Stimulated activated CD4-positive, alpha-beta T cell treated with anti-CD3 and anti-CD28 coated beads, Interleukin-12 subunit alpha, Interleukin-12 subunit beta, amount 100 ng/mL, for 48 hours (primary cell): ENCODE measurements at regions not wholly inside any gene's neighbourhood (a gene's known extent, or its start where the extent isn't known, plus 50 kb on each side); places are given as distances from the start of the nearest gene placed in this dataset.
A peak's percentile ranks its signal among the peaks of the same experiment; 100 is the strongest.

Experiments
- DNase-seq, 3 donors: peaks; one replicate each; pipeline ENCODE4 v3.0.0-alpha.2; 2020; ENCODE audit warnings: low read depth in 2 of 3, low spot score in 1 of 3

DNA sequence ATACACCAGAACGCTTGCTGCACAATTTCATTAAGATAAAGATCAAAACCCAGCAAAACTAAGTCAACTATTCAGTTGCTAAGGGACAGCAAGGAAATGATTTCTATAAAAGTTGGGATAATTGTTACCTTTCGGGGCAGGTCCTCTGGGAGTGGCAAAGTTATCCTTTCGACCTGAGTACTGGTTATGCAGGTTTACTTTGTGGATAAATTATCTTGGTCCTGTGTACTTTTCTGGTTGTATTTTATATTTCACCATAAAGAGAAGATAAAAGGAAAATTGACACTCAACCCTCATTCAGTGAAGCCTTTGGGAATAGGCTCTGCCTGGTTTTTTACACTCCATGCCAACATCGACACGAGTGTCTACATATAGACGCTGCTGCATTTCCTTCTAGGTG is 146.5 kb downstream of the SYK start:
- no peak for DNase-seq

DNA sequence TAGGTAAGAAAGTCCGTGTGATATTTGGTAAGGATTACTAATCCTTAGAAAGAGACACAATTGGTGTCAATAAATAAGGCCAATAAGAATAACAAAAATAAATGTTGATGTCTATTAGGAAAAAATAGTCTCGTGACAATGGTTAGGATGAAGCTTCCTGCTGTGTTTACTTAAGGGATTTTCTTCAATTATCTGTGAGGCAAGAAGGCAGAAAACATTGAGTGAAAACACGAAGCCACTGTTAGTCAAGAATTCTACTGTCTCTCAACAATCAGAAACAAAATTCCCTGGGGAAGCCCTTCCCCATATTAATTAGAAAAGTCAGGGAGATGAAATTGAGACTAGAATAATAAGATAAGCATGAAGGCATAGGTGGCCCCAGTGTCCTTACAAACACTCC is 149.0 kb downstream of the SYK start:
- no peak for DNase-seq

DNA sequence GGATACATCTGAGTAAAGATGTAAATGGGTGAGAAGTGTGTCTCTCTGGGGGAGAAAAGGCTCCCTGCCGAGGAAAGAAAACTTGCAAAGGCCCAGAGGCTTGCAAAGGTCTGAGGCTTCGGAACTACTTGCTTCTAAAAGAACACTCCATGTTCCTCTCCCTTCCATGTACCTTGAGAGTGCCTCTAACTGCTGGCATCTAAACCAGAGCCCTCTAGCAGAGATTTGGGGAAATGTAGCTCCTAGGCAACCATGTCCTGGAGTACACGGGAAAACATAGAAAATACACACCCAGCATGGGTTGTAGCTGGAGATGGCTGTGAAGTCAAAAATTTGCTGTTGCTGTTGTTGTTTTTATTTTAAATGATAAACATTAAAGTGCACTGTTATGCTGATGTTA is 151.6 kb downstream of the SYK start:
- no peak for DNase-seq

DNA sequence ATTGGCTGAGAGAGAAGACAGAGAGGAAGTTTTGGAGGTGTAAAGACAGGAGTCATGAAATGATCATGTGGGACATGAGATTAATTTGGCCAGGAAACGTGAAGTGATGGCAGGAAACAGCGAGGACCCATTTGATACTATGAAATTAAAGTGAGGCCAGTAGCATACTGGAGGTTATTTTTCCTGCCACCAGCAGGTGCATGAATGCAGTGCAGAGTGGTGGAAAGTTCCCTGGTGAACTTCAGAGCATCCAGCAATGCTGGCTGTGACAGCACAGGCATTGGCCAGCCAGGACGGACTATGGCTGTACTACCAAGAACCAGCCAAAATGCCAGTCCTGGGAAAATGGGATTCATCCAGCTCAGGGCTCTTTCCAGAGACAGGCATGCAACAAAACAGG is 152.2 kb downstream of the SYK start:
- DNase-seq = no peak

DNA sequence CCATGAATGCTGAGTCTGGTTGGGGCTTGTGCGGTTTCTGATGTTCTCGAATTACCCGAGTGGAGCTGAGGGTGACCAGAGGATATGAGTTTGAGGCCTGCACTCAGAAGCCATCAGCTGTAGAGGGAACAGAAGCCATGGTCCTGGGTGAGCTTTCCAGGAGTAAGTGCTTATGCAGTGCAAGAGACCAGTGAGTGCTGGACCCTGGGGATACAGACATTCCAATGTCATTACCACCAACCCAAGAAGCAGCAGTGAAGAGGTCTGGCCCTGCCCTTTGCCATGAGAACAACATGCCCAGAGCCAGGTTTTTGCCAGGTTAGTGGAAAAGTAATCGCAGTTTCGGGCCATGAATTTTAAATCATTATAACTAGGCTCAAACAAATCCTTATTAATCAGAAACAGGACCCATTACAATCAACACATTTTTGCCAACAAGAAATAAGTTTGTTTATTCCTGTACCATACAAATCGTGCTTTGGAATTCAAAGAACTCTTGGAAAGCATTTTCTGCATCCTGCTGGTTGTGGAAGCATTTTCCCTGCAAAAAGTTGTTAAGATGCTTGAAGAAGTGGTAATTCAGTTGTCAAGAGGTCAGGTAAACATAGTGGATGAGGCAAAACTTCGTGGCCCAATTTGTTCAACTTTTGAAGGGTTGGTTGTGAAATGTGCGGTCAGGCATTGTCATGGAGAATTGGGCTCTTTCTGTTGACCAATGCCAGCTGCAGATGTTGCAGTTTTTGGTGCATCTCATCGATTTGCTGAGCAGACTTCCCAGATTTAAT is 154.6 kb downstream of the SYK start:
- no peak for DNase-seq

DNA sequence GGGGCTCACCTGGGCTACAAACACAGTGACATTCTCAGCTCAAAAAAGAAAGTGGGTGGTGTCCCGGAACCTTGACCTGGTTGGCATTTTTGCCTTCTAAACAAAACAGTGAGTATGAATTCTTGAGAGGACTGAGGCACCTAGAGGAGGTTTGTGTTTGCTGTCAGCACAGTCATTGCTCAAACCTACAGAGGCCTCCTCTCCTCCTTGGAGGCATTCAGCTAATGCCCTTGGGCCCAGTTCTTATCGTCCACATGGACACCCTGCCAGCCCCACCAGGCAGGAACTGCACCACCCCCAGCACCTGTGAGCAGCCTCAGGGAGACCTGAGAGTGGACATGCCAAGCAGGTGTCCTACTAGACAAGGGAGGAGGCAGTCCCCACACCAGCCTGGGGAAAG is 156.7 kb downstream of the SYK start:
- no peak for DNase-seq

DNA sequence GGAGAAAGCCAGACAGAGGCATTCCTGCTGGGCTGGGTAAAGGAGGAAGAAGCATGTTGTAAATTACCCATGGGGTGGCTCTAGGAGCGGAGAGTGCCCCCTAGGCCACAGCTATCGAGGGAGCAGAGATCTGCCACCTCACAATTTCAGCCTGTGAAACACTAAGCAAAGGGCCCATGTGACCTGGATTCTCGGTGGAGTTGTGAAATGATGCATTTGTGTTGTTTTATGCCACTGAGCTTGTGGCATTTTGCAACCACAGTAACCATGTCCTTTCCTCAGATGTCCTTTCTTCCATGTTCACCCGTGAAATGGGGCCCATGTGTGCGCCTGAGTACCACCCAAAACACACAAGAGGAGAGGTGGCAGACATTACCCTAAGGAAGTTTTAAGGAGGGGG is 159.3 kb downstream of the SYK start:
- DNase-seq = no peak

DNA sequence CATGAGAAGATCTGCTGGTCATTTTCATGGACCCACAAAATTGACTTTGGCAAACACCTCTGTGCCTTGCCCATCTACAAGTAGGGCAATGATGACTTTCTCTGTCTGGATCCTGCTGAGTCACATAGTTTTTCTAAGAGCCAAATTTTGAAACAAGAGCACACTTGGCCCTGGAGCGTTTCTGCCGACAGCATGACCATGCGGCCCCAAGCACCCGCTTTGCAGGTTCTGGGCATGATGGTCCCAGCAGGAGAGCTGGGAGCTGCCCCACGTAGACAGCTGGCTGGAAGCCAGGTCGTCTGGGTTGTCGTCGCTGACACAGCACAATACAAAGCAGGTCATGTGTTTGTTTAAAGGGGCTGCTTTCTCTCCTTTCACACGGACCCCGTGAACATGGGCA is 159.8 kb downstream of the SYK start:
- no peak for DNase-seq

DNA sequence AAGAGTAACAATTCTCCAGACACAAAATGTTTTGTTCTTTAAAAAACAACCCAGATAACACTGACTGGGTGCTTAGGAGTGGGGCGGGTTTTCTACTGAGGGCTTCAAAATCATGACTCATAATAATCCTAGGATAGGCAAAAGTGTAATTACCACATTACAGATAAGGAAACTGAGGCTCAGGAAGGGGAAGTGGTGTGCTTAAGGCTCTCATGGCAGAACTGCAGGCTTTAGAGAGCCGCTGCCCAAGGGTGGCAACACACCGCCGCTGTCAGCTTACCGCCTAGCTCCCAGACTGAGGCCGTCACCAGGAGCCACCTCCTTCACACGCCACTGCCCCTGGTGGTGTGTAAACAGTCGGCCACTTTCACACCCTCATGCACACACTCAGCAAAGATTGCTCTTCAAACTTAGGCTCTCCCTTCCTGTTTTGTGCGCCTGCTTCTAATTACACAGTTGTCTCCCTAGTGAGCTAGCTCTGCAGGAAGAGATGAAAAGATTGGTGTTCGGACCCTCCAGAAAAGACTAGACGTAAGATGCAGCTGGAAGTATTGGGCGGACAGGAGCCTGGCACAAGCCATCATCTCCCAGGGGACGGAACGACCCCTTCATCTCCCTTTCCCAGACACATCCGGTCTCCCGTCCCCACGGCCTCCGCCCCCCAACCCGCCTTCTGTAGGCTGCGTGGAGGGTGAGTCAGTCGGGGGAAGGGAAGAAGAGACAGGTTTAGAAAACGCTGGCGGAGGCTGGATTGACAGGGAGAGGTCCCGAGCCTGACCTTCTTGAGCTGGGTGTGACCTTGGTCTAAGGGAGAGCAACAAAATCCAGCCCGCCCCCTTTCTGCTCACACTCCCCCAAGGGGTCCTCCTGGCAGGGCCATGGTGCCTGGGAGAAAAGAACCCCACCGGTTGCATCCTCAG is 162.7 kb downstream of the SYK start:
- no peak for DNase-seq

DNA sequence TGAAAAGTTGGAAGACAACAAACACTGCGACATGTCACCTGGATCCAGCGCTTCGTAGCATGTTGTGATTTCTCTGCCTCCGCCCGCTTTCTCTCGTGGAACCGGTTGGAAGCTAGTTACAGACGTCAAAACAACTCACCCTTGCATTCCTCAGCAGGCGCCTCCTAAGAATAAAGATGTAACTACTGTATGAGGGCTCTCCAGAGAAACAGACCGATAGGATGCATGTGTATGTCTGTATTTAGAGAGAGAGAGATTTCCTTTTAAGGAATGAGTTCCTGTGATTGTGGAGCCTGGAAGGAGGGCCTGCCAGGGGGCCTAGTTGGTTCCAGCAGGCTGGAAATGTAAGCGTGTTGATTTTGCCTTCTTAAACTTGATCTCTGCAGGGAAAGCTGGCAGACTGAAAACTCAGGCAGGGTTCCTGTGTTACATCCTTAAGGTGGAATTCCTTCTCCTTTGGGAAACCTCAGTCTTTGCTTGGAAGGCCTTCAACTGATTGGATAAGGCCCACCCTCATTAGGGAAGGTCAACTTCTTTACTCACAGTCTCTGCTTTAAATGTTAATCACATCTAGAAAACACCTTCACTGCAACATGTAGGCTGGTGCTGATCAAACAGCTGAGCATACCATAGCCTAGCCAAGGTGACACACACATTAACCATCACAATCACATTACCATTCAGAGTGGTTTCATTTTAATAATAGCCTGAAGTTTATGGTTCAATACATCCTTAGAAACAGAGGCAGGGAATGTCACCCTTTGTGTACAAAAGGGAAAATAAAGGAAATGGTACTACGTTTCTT is 163.8 kb downstream of the SYK start:
- no peak for DNase-seq

DNA sequence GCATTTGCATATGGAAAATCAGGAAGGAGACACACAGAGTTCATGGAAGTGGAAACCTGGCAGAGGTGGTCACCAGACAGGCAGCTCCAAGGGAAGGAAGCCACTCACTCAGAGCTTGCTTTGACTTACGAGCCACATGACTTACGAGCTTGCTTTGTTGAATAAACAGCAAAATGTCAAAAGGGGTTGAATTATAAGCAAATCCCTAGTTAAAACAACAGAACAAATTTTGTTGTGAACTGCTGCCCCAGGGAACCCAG is 164.3 kb downstream of the SYK start:
- no peak for DNase-seq

DNA sequence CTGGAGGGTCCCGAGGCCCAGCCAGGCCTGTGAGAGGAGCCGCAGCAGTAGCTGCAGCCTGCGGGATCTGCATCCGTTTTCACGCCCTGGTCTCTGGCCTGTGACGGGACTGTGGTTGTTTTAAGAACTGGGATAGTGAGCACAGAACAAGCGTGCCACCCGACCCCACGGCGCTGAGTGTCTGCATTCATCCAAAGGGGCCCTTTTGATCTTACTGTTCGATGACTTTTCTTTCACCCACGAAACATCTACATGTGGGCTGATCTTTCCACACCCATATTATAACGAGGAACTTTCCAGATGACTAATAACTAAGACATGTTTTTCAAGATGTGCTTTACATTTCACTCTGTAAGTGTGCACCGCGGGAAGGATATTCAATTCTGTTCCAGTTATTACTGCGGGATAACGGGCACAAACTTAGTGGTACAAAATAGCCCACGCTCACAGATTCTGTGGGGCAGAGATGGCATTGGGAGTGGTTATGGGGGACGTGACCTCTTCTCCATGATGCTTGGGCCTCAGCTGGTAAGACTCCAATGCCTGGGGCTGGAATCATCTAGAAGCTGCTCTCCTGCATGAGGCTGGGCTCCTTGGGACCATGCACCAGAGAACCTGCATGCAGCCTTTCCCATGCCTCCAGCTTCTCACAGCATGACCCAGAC is 165.0 kb downstream of the SYK start:
- DNase-seq = peak; percentile 23 to 41 (median 25)

DNA sequence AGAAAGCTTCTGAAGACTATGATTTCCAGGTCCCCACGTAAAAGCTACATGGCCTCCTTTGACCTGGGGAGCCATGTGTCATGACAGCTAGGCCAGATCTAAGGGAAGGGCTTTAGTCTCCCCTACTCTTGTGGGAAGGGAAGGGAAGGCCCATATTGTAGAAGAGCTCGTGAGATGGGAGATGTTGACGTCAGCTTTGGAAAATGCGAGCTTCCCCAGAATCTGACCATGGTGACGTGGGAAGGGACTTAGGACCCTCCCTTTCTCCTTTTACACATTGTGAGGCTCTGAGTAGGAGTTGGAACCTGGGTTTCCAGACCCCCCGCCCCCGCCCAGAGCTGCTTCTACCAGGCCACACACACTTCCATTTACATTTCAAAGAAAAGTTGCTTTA is 165.5 kb downstream of the SYK start:
- no peak for DNase-seq

DNA sequence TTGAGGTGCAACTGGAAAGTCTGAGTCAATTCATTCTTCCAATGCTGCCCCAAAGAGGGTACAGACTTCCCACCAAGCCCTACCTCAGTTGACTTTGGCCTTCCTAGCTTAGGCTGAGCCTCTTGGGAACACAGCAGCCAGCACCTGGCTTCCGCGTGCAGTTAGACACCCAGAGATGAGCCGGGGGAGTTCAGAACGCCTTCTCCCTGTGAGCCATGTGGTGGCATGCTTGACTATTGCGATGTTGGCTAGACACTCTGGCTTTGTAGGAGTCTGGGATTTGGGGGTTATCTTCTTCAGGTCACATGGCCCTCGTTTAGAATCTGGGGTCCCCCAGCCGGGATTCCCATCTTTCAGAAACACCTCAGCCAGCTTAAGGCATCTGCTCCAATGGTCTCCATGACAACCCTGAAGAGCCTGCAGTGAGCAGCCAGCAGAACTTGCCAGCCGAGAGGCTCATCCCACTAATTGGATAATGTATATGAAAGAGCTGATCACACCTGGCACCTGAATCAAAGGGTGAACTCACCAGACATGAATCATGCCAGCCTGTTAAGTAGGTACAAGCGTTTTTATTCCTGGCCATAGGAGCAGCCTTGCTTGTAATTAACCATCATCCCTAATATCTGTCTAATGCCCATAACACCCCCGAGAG is 167.5 kb downstream of the SYK start:
- no peak for DNase-seq

DNA sequence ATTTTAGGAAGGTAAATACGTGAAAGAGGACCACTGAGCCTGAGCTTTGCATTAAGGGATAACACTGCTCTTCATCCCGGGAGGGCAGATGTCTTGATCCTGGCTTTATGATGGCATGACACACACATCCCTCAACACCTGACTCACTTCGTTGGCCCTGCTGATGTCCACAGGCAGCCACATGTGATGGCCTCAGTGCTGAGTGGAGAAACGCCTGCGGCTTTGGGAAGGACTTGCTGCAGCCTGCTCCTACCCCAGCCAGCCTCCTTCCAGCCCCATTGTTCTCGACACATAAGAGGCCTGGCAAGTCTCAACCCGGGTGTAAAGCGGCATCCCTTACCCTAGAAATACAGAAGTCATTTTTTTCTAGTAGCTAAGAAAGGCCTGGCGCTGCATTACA is 169.0 kb downstream of the SYK start:
- DNase-seq = no peak

DNA sequence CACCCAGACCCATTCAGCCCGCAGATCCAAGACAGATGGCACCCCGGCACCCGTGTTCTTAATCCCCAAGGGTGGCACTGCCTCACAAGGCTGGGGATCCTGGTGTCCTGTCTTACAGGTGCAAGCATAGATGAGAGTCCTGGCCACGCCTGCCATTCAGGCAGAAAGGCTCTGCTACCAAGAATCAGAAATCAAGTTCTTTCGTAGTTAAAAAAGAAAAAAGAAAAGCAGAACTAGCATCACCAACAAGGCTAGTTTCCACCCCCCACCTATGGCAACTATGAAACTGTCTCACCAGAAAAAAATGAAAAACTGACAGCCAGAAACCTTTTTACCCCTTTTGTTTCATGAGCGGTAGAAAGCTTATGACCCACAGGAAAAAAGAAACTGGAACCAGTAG is 170.4 kb downstream of the SYK start:
- DNase-seq = no peak

DNA sequence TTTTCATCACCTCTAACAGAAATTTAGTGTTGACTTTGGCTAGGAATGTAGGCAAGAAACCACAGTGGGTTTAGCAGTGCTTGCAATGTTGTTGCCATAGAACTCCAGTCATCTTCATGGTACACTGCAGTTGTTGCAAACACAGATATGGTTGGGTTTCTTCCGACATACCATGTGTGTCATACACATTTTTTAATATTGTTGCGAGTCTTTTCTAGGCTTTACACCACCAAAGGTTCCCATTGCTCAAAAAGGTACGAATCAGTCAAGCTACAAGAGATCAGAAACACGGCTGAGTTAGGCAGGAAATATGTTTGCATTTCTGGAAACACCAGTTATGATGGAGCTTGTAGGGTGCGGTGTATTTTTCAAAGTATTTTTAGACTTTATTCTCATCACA is 172.4 kb downstream of the SYK start:
- no peak for DNase-seq

DNA sequence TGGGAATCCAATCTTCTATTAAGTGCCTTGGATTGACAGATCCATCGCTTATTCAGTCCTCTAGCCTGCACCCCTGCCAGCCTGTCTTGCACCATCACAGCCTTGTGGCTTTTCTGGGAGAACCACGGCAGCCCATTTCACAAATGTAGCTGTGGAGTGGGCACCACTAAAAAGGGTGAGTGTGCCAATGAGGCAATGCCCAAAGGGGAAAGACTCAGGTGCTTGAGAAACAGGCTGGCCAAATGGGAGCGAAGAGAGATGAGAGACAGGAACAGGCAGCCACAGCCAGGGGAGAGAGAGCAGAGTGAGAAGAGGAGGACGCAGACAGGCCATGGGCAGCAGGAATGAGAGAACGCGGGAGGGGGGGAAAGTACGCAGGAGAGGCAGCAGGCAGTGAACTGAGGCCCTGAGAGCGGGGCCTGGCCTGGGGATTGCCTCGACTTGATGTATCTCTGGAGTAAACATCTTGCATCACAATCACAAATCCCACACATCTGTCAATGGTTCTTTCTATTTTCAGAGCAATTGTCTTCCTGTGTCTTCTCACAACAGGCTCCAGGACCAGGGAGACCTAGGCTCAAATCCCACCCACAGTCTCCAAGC is 173.1 kb downstream of the SYK start:
- DNase-seq = no peak

DNA sequence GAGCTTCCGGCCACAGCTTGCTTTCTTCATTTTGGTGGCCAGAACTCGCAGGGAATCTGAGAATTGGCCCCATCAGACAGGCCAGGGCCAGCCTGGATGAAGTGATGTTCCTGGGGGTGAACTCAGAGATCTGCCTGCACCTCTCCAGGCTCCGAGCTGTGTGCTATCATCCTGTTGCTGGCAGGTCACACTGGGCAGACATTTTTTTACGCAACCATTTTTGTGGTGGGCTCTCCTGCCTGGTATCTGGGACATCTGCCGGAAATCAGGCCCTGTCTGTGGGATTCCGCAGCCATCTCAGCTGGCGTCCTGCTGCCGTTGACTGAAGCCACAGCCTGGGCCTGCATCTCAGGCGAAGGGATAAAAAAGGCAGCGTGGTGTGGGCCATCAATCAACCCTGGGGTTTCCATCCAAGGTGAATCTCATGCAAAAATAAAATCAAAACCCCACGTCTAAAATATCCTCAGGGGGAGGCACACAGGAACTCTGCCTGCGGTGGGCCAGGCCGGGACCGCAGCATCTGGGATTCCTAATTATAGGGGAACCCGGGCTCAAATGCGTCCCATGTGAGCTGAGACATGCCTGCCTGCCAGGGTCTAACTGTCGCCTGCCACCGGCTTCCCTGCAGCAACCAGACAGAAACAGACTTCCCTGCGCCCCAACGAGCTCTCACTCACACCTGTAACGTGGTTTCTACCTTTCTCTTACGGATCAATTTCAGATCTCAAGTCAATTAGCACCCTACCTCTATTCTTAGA is 174.3 kb downstream of the SYK start:
- DNase-seq = no peak

DNA sequence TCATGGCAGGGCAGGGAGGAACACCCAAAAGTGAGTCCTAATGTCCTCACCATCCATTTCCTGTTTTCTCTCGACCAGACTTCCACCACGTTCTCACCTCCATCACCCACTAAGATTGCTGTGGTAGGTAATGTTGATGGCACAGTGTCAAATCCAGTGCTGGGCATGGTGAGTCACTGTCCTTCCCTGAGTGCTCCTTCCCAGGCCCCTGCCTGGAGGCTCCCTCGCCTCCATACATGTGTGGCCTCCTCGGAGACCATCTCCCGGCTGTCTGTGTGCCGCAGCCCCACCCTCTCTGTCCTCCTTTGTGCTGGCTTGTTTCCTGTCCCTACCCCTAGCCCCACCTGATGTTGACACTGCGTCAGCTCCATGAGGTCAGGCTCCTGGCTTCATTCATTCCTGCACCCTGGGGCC is 177.5 kb downstream of the SYK start:
- DNase-seq = no peak
